ENCODE measurements at regions not wholly inside any gene's neighbourhood (a gene's known extent, or its start where the extent isn't known, plus 50 kb on each side); places are given as distances from the start of the nearest gene placed in this dataset.

GRCh38 chr10:128482052-128482451, 355.8 kb upstream of the MKI67 start:
- H3K4me2 ChIP-seq (ENCODE audit: low read length) = no peak overlapping the region
- no peak overlapping the region for H3K9ac ChIP-seq (ENCODE audit: low read length)
- H3K9me3 ChIP-seq (ENCODE audit: low read length) = no peaks in the 10 kb centered on the region
- intact Hi-C loops (cut with micrococcal nuclease) = no loop called here
- TF ChIP-seq CTCF (conservative IDR thresholded peaks at IDR 0.05; ENCODE audit: low read depth, low read length) = no peak
- no peak for TF ChIP-seq EZH2phosphoT487 (IDR thresholded peaks at IDR 0.05; ENCODE audit: borderline replicate concordance, low read length)
- no peak for TF ChIP-seq EZH2 (IDR thresholded peaks at IDR 0.05; ENCODE audit: low read length, unreplicated experiment)
- ChIA-PET CTCF (no interaction called here), POLR2A (ENCODE audit: unreplicated experiment) (no interaction called here)
- no peaks in the 10 kb centered on the region for H3K4me1 ChIP-seq (ENCODE audit: insufficient read depth, low read length)
- H3K4me3 ChIP-seq (ENCODE audit: low read length) = no peak overlapping the region
- no peak overlapping the region for H2AFZ ChIP-seq (ENCODE audit: low read length)
- no peak overlapping the region for H3K27ac ChIP-seq (ENCODE audit: low read length)
- H3F3A ChIP-seq (ENCODE audit: low read length, unreplicated experiment) = no peaks in the 10 kb centered on the region
- H3K36me3 ChIP-seq (ENCODE audit: low read depth, low read length) = no peaks in the 10 kb centered on the region
- no peaks in the 10 kb centered on the region for H4K20me1 ChIP-seq (ENCODE audit: low read length)
- H3K79me2 ChIP-seq (ENCODE audit: low read length) = no peaks in the 10 kb centered on the region
- no TSS peak for BruUV-seq (replicated peaks)
- H3K27me3 ChIP-seq (ENCODE audit: low read length) = peaks cover 17% of the 10 kb centered on the region
- DNase-seq (no peak), ATAC-seq (no peak)
- no peaks in the 10 kb centered on the region for H3K9me2 ChIP-seq (replicated peaks; ENCODE audit: low read length)

GRCh38 chr10:128483216-128483615, 357.0 kb upstream of the MKI67 start:
- H3K9me2 ChIP-seq (replicated peaks; ENCODE audit: low read length) = no peaks in the 10 kb centered on the region
- H3K4me1 ChIP-seq (ENCODE audit: insufficient read depth, low read length) = no peaks in the 10 kb centered on the region
- H3K9me3 ChIP-seq (ENCODE audit: low read length) = no peaks in the 10 kb centered on the region
- H3K4me3 ChIP-seq (ENCODE audit: low read length) = no peak overlapping the region
- ATAC-seq (no peak), DNase-seq (no peak)
- no peaks in the 10 kb centered on the region for H3F3A ChIP-seq (ENCODE audit: low read length, unreplicated experiment)
- no peak overlapping the region for H3K4me2 ChIP-seq (ENCODE audit: low read length)
- H2AFZ ChIP-seq (ENCODE audit: low read length) = no peak overlapping the region
- POLR2A ChIA-PET (ENCODE audit: unreplicated experiment) = no interaction called here
- no peak for TF ChIP-seq EZH2 (IDR thresholded peaks at IDR 0.05; ENCODE audit: low read length, unreplicated experiment)
- TF ChIP-seq EZH2phosphoT487 (IDR thresholded peaks at IDR 0.05; ENCODE audit: borderline replicate concordance, low read length) = no peak
- no peak for TF ChIP-seq CTCF (conservative IDR thresholded peaks at IDR 0.05; ENCODE audit: low read depth, low read length)
- H3K27me3 ChIP-seq (ENCODE audit: low read length) = peaks cover 17% of the 10 kb centered on the region
- H4K20me1 ChIP-seq (ENCODE audit: low read length) = no peaks in the 10 kb centered on the region
- no peak overlapping the region for H3K9ac ChIP-seq (ENCODE audit: low read length)
- intact Hi-C loops (cut with micrococcal nuclease) = no loop called here
- BruUV-seq (replicated peaks) = no TSS peak
- no peaks in the 10 kb centered on the region for H3K36me3 ChIP-seq (ENCODE audit: low read depth, low read length)
- CTCF ChIA-PET = no interaction called here
- H3K79me2 ChIP-seq (ENCODE audit: low read length) = no peaks in the 10 kb centered on the region
- no peak overlapping the region for H3K27ac ChIP-seq (ENCODE audit: low read length)

DNA sequence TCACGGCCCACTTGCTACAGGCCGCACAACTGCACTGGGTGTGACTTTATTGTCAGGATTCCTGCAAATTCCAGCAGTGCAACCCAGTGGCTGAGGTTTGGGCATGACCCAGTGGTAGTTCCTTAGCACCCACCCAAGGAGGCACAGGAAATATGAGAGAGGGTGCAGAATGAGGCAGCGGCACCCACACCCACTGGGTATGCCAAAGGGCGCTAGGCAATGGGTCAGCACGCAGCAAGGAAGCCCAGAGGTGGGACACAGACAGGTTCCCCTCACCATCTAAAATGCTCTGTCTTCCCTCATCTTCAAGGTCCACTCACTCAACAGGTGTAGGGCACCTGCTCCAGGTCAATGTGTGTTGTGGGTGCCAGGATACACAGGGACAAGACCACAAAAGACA, 357.8 kb upstream of the MKI67 start:
- ATAC-seq (no peak), DNase-seq (no peak)
- intact Hi-C loops (cut with micrococcal nuclease) = no loop called here
- no peaks in the 10 kb centered on the region for H3K9me2 ChIP-seq (replicated peaks; ENCODE audit: low read length)
- no peaks in the 10 kb centered on the region for H4K20me1 ChIP-seq (ENCODE audit: low read length)
- H3K9ac ChIP-seq (ENCODE audit: low read length) = no peak overlapping the region
- ChIA-PET POLR2A (ENCODE audit: unreplicated experiment) (no interaction called here), CTCF (no interaction called here)
- no peaks in the 10 kb centered on the region for H3K36me3 ChIP-seq (ENCODE audit: low read depth, low read length)
- no peak overlapping the region for H2AFZ ChIP-seq (ENCODE audit: low read length)
- no peaks in the 10 kb centered on the region for H3K79me2 ChIP-seq (ENCODE audit: low read length)
- no peak overlapping the region for H3K4me2 ChIP-seq (ENCODE audit: low read length)
- TF ChIP-seq EZH2phosphoT487 (IDR thresholded peaks at IDR 0.05; ENCODE audit: borderline replicate concordance, low read length) = no peak
- TF ChIP-seq CTCF (conservative IDR thresholded peaks at IDR 0.05; ENCODE audit: low read depth, low read length) = no peak
- no peak for TF ChIP-seq EZH2 (IDR thresholded peaks at IDR 0.05; ENCODE audit: low read length, unreplicated experiment)
- no peaks in the 10 kb centered on the region for H3F3A ChIP-seq (ENCODE audit: low read length, unreplicated experiment)
- H3K9me3 ChIP-seq (ENCODE audit: low read length) = no peaks in the 10 kb centered on the region
- BruUV-seq (replicated peaks) = no TSS peak
- no peaks in the 10 kb centered on the region for H3K4me1 ChIP-seq (ENCODE audit: insufficient read depth, low read length)
- H3K4me3 ChIP-seq (ENCODE audit: low read length) = no peak overlapping the region
- peaks cover 17% of the 10 kb centered on the region for H3K27me3 ChIP-seq (ENCODE audit: low read length)
- H3K27ac ChIP-seq (ENCODE audit: low read length) = no peak overlapping the region

Measured in PC-3 (cell line).